ENCODE measurements at regions not wholly inside any gene's neighbourhood (a gene's known extent, or its start where the extent isn't known, plus 50 kb on each side); places are given as distances from the start of the nearest gene placed in this dataset.

DNA sequence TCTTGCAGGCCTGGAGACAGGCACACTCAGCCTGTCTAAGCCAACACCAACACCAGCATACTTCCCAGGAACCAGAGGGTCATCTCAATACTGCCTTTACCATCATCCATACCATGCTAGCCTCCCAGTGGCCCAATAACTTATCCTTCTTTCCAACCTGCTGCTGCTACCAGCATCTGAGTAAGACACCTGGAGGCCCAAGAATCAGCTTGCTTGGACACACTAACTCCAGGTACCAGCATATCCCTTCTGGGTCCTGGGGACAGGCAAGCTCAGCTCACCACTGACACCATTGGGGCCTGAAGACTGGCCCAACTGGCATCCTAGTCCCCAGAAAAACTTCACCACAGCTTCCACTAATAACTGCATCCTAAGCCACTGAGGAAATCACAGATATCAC, 205.3 kb downstream of the CD109 start:
- DNase-seq: no peak

DNA sequence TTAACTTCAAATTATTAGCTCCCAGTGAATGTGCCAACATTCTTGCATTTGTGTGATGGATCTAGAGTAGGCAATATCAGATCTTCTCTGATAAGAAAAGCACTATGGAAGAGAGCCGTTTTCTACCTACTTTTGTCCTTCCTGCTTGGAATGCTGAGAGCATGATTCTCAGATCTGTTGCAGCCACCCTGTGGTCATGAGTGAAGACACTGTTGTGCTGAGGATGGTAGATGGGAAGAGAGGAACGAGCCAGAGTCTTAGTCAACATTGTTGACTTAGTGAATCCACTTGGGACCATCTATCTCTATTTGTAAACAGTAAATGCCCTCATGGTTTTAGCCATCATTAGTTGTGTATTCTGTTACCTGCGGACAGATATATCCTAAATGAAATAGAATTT, 202.6 kb downstream of the CD109 start:
- no peak for DNase-seq

- no peak for DNase-seq
These were observed 197.7 kb downstream of the CD109 start for GRCh38 chr6:73893696-73894095.

GRCh38 chr6:73888050-73888449, 192.0 kb downstream of the CD109 start:
- no peak for DNase-seq

GRCh38 chr6:73885393-73885792, 189.4 kb downstream of the CD109 start:
- no peak for DNase-seq

- no peak for DNase-seq
These were observed 188.5 kb downstream of the CD109 start for GRCh38 chr6:73884540-73884939.

- DNase-seq: no peak
These were observed 183.7 kb downstream of the CD109 start for GRCh38 chr6:73879501-73880293.

DNA sequence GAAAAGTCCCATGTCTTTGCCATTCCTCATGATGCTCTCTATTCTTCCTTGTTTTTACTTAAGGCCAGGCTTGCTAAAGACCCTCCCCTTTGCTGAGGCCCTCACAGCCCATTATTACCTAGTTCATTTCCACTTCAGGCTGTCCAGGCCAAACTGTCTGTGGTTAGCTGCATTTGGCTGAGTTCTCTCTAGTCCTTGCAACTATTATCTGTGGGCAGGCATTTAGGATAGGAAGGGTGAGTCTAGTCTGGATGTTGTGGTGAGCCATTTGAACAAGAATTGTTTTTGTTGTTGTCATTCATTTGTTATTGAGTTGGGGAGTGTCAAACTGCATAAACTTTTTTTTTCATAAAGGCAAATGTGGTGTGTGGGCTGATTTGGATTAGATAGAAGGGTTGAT, 182.4 kb downstream of the CD109 start:
- no peak for DNase-seq

Data from NCI-H1105 treated with DMSO at 0.1 percent for 48 hours (cell line).